ENCODE measurements at regions not wholly inside any gene's neighbourhood (a gene's known extent, or its start where the extent isn't known, plus 50 kb on each side); places are given as distances from the start of the nearest gene placed in this dataset.

- Histone ChIP-seq H3K9me3 (replicated peaks; ENCODE audit: insufficient read depth, low read length) (no peaks in the 10 kb centered on the region), H3K9ac (ENCODE audit: low read length) (no peak overlapping the region), H3F3A (ENCODE audit: insufficient read depth, low read length) (peaks cover 4% of the 10 kb centered on the region), H3K4me2 (ENCODE audit: low read depth, low read length) (no peak overlapping the region), H2AFZ (ENCODE audit: low read length) (no peak overlapping the region), H3K27me3 (replicated peaks; ENCODE audit: insufficient read depth, low read length) (no peaks in the 10 kb centered on the region), H3K79me2 (ENCODE audit: low read length) (no peaks in the 10 kb centered on the region), H3K9me2 (replicated peaks; ENCODE audit: insufficient read depth, low read length) (no peaks in the 10 kb centered on the region), H3K4me3 (ENCODE audit: low read length) (no peak overlapping the region), H4K20me1 (ENCODE audit: insufficient read depth, low read length) (no peaks in the 10 kb centered on the region), H3K36me3 (replicated peaks; ENCODE audit: insufficient read depth, low read length) (no peaks in the 10 kb centered on the region), H3K4me1 (ENCODE audit: low read length) (no peaks in the 10 kb centered on the region), H3K27ac (ENCODE audit: low read length) (no peak overlapping the region)
- TF ChIP-seq EZH2 (optimal IDR thresholded peaks at IDR 0.05; ENCODE audit: low read depth, low read length): no peak
- no peak for TF ChIP-seq CTCF (IDR thresholded peaks at IDR 0.05; ENCODE audit: low read length)
- no peak for TF ChIP-seq EZH2phosphoT487 (IDR thresholded peaks at IDR 0.05; ENCODE audit: low read length)
- no peak for DNase-seq
These were observed 768.9 kb upstream of the LRRTM1 start for GRCh38 chr2:81073412-81073811.

GRCh38 chr2:81068144-81068543 lies 763.6 kb upstream of the LRRTM1 start:
- H3K36me3 ChIP-seq (replicated peaks; ENCODE audit: insufficient read depth, low read length): no peaks in the 10 kb centered on the region
- no peaks in the 10 kb centered on the region for H4K20me1 ChIP-seq (ENCODE audit: insufficient read depth, low read length)
- DNase-seq: no peak
- no peak overlapping the region for H3K4me3 ChIP-seq (ENCODE audit: low read length)
- H3F3A ChIP-seq (ENCODE audit: insufficient read depth, low read length): 0 out of 2 replicates have a peak, but pooled peaks cover 5% of the 10 kb centered on the region
- no peak overlapping the region for H3K27ac ChIP-seq (ENCODE audit: low read length)
- no peak overlapping the region for H3K9ac ChIP-seq (ENCODE audit: low read length)
- H3K9me2 ChIP-seq (replicated peaks; ENCODE audit: insufficient read depth, low read length): no peaks in the 10 kb centered on the region
- no peaks in the 10 kb centered on the region for H3K27me3 ChIP-seq (replicated peaks; ENCODE audit: insufficient read depth, low read length)
- H2AFZ ChIP-seq (ENCODE audit: low read length): no peak overlapping the region
- TF ChIP-seq CTCF (IDR thresholded peaks at IDR 0.05; ENCODE audit: low read length) (no peak), EZH2 (optimal IDR thresholded peaks at IDR 0.05; ENCODE audit: low read depth, low read length) (no peak), EZH2phosphoT487 (IDR thresholded peaks at IDR 0.05; ENCODE audit: low read length) (no peak)
- no peaks in the 10 kb centered on the region for H3K79me2 ChIP-seq (ENCODE audit: low read length)
- H3K9me3 ChIP-seq (replicated peaks; ENCODE audit: insufficient read depth, low read length): no peaks in the 10 kb centered on the region
- H3K4me2 ChIP-seq (ENCODE audit: low read depth, low read length): no peak overlapping the region
- 0 out of 2 replicates have a peak, but pooled peaks cover 7% of the 10 kb centered on the region for H3K4me1 ChIP-seq (ENCODE audit: low read length)

GRCh38 chr2:81061016-81061415 lies 756.5 kb upstream of the LRRTM1 start:
- no peaks in the 10 kb centered on the region for H3K9me2 ChIP-seq (replicated peaks; ENCODE audit: insufficient read depth, low read length)
- no peaks in the 10 kb centered on the region for H3K27me3 ChIP-seq (replicated peaks; ENCODE audit: insufficient read depth, low read length)
- H3K9ac ChIP-seq (ENCODE audit: low read length): no peak overlapping the region
- H3K4me1 ChIP-seq (ENCODE audit: low read length): 0 out of 2 replicates have a peak, but pooled peaks cover 7% of the 10 kb centered on the region
- no peak overlapping the region for H3K4me3 ChIP-seq (ENCODE audit: low read length)
- H3K4me2 ChIP-seq (ENCODE audit: low read depth, low read length): no peak overlapping the region
- H3F3A ChIP-seq (ENCODE audit: insufficient read depth, low read length): 0 out of 2 replicates have a peak, but pooled peaks cover 5% of the 10 kb centered on the region
- no peak for TF ChIP-seq CTCF (IDR thresholded peaks at IDR 0.05; ENCODE audit: low read length)
- no peak for TF ChIP-seq EZH2phosphoT487 (IDR thresholded peaks at IDR 0.05; ENCODE audit: low read length)
- TF ChIP-seq EZH2 (optimal IDR thresholded peaks at IDR 0.05; ENCODE audit: low read depth, low read length): no peak
- H4K20me1 ChIP-seq (ENCODE audit: insufficient read depth, low read length): no peaks in the 10 kb centered on the region
- H3K36me3 ChIP-seq (replicated peaks; ENCODE audit: insufficient read depth, low read length): no peaks in the 10 kb centered on the region
- H2AFZ ChIP-seq (ENCODE audit: low read length): no peak overlapping the region
- H3K9me3 ChIP-seq (replicated peaks; ENCODE audit: insufficient read depth, low read length): no peaks in the 10 kb centered on the region; the same call in 1 of the 2 replicates
- no peak overlapping the region for H3K27ac ChIP-seq (ENCODE audit: low read length)
- no peak for DNase-seq
- H3K79me2 ChIP-seq (ENCODE audit: low read length): no peaks in the 10 kb centered on the region
